Hepatocyte (in vitro differentiated cells): ENCODE measurements at regions not wholly inside any gene's neighbourhood (a gene's known extent, or its start where the extent isn't known, plus 50 kb on each side); places are given as distances from the start of the nearest gene placed in this dataset.

Experiments used
- CTCF ChIP-seq: fragments of 200-600 bp; sonication (generic); IDR thresholded peaks from 2 replicates; pipeline ENCODE4 v1.5.1; 2016; ENCODE audit warnings: antibody characterized with exemption, mild to moderate bottlenecking; ENCODE audit not compliant: poor library complexity
- EZH2 ChIP-seq: fragments of 200-600 bp; sonication (generic); IDR thresholded peaks from 2 replicates; pipeline ENCODE4 v1.6.1; 2016; ENCODE audit warnings: antibody characterized with exemption, mild to moderate bottlenecking, borderline replicate concordance

- TF ChIP-seq CTCF (no peak), EZH2 (no peak)
Measured at GRCh38 chr5:135240781-135241360, 158.2 kb downstream of the MACROH2A1 start.
